NCI-H2227 treated with DMSO at 0.1 percent for 48 hours (cell line): ENCODE measurements at regions not wholly inside any gene's neighbourhood (a gene's known extent, or its start where the extent isn't known, plus 50 kb on each side); places are given as distances from the start of the nearest gene placed in this dataset.

Source experiments
- DNase-seq: peaks from one replicate; lab custom pipeline; 2025; lab: John Stamatoyannopoulos, UW

DNA sequence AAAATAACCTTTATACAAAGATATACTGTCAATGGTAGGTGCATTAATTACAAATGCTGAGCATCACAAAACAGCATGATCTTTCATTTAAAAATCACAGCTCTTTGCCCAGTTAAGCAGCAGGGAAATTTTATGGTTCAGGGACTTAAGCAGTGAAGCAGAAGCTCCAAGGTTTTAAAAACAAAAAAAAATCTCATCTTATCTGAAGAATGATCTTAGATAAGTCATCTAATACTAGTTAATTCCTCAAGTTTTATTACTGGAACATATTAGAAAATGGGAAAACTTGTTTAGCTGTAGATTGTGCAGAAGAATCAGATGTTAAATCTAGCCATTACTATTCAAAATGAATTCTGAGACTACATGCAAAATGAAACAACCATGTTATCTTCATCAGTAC is 289.9 kb downstream of the GASK1B start:
- no peak for DNase-seq

- DNase-seq = no peak
These were observed 292.1 kb downstream of the GASK1B start for GRCh38 chr4:157880761-157881160.

DNA sequence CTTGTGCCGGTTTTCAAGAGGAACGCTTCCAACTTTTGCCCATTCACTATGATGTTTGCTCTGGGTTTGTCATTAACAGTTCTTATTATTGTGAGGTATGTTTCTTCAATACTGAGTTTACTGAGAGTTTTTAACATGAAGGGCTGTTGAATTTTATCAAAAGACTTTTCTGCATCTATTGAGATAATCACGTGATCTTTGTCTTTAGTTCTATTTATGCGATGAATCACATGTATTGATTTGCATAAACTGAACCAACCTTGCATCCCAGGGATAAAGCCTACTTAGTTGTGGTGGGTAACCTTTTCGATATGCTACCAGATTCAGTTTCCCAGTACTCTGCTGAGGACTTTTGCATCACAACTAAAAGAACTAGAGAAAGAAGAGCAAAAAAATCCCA is 318.0 kb downstream of the GASK1B start:
- DNase-seq = no peak

GRCh38 chr4:157840648-157841047 is 332.2 kb downstream of the GASK1B start:
- DNase-seq = no peak

- no peak for DNase-seq
These were observed 332.8 kb downstream of the GASK1B start for GRCh38 chr4:157840034-157840433.

- DNase-seq = no peak
These were observed 334.5 kb downstream of the GASK1B start for GRCh38 chr4:157838366-157838765.

DNA sequence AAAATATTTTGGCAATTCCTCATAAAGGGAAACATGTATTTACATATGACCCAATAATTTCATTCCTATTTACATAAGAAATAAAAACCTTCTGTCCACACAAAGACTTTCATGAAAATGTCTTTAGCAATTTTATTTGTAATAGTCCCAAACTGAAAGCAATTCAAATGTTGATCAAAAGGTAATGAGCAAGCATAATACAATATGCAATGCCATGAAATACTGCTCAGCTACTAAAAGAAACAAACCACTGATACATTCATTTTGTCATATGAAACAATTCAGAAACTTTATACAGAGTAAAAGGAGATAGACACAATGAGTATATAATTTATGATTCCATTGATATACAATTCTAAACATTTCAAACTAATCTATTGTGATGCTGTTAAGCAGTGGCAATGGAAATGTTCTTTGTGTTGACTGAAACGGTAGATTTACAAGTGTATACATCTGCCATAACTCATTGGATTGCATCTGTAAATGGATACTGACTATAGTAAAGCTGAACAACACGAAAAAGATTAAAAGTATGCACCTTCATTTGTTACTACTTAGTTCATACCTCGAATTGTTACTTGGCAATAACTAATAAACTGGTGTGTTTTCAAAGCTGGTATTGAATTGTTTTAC is 335.6 kb downstream of the GASK1B start:
- no peak for DNase-seq

GRCh38 chr4:157832596-157832995 is 340.2 kb downstream of the GASK1B start:
- DNase-seq = no peak

DNA sequence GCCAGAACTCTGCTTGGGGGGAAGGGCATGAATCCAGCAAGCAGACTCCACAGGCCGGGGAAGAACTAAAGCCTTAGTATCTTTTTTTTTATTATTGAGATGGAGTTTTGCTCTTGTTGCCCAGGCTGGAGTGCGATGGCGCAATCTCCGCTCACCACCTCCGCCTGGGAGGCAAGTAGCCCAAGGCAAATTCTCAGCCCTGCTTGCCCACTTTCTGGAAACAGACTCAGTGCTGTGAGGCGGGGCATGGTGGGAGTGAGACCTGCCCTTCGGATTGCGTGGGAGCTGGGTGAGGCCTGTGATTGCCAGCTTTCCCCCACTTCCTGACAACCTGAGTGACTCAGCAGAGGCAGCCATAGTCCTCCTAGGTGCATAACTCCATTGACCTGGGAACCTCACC is 348.8 kb downstream of the GASK1B start:
- DNase-seq = no peak

GRCh38 chr4:157821814-157822213 is 351.0 kb downstream of the GASK1B start:
- DNase-seq = no peak

- DNase-seq = no peak
These were observed 352.9 kb downstream of the GASK1B start for GRCh38 chr4:157819693-157820464.

DNA sequence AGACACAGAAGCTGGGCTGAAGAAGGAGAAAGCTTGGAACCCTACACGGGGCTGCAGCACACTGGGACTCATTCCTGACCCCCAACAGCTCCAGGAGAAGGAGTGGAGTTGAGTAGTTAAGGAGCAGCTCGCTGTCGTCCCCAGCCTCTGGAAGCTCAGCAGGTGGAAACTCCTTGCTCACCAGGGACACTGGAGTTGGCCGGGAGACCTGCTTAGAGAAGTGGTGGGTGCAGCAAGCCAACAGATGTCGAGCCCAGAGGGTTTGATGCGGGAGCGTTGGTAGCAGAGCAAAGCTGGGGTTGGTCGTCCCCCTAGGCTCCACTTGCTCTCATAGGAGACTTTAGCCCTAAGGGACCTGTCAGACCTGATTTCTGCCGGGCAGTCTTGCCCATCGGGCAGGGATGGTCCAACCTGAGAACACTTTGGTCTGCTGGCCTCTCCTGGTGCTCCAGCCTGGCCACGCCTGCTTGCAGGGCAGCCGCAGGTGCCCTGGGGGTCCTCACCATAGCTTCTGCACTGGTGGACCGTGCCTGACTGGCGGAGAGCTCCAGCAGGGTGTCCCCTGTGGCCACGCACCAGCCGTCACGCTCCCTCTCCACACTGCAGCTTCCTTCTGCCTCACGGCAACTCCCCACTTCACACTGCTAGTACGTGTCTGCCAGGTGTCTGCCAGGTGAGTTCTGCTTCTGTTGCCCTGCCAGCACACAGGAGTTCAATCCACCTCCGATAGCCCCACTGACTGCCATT is 353.7 kb downstream of the GASK1B start:
- DNase-seq = no peak

DNA sequence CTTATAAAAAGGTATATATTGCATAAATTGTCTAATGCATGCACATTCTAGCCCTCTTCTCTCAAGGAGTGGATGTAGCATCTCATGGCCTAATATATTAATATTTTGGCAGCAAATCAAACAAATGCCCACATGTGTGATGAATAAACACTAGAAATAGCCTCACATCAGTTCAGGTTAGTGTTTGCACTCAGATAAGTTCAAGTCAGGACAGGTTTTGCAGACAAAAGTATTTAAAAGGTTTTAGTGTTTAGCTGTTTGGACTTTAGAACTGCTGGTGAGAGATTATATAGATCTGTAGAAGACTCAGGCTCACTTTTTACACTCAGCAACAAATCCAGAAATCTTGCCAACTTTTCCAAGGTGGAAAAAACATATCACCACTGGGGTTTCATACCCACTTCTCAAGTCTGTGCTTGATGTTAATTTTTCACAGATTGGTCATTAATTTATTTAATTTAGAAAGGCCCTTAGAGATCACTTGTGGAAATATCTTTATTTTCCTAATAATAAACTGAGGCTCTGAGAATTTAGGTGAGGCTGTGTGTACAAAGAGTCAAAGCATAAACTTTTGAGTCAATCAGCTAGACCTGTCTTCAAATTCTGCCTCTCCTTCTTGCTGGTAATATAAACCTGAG is 362.6 kb downstream of the GASK1B start:
- no peak for DNase-seq

DNA sequence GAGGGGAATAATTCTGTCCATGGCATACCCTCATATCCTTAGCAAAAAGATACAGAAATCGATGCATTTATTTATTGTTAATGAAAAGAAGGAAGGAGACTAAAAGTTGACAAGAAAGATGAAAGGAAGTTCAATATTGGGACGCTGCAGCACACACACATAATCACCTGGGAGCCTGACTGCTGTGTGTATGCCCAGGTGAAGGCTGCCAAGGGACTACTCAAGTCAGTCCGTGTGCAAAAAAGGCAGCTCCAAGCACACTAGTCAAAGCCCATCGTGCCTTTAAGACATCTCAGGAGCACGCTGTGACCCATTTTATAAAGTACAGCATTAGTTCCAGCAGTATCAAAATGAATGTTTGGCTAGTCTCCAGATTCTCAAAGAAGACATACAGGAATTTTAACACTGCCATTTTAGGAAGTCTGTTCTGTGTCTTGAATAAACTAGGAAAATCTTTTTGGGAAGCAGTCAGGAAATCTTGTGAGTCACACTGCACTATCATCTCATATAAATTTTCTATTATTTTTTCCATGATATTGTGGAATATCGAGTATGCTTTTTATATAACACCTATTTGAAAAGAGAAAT is 363.9 kb downstream of the GASK1B start:
- DNase-seq = no peak

GRCh38 chr4:157806184-157806583 is 366.6 kb downstream of the GASK1B start:
- no peak for DNase-seq

DNA sequence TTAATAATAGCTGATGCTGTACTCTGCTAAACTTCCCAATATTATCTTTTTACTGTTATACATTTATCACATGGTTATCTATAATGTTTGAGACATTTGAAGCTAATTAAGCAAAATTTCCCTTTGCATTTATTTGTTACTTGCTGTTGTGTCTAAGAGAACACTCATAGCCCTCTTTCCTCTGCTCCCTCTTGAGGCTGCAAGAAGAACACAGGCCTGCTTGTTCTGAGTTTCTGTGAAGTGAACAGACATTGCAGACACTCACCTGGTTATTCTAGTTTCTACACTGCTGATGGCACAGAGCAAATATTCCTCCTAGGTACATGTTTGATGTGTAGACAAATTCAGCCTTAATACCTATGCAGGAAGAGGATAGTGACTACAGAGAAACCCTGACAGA is 367.8 kb downstream of the GASK1B start:
- DNase-seq = no peak

GRCh38 chr4:157803845-157804521 is 368.8 kb downstream of the GASK1B start:
- no peak for DNase-seq

DNA sequence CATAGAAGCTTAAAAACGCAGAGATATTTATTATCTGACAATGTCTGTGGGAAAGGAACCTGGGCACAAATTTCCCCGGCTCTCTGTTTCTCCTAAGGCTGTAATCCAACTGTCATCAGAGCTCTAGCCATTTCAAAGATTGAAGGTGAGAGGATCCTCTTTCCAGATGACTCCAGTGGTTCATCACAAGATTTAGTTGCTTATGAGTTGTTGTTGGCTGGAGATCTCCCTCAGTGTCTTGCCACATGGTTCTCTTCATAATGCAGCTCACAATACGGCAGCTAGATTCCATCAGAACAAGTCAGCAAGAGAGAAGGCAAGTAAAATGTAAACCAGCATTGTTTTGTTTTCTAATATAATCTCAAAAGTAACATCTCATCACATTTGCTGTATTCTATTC is 369.4 kb downstream of the GASK1B start:
- DNase-seq = no peak

DNA sequence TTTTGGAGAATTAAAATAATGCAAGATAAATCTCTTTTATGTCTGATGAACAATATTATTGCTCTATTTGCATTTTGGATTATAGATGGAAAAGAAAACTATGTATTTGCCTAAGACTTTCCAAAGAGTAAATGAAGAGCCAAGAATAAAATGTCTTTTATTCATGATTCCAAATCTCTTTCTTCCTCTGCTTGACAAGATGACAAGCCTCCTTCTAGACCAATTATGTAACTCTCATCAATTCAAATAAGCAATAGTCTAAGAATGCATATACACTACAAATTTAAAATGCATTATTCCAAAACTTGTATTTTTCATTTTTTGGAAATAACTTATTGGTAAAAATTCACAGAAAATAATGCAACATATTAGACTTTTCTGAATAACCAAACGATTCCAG is 377.3 kb downstream of the GASK1B start:
- DNase-seq = no peak

DNA sequence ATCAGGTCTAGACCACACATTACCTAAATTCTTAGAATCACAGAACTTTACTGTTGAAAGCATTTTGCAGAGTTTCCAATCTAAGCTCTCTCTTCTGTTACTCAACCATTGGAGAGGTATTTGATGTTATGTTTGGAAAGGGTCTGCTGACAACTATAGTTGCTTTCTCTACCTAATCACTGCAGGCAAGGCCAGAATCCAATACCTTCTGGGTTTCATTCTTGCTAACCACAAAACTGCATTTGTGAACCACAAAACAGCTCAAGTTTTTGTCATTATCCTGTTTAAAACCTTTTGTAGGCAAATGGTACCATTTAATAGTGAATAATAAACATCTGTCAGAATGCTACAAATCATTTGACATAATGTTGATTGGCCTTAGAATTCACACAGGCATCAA is 380.1 kb downstream of the GASK1B start:
- DNase-seq = no peak

- DNase-seq = no peak
These were observed 381.6 kb downstream of the GASK1B start for GRCh38 chr4:157791236-157791635.

GRCh38 chr4:157787618-157788017 is 385.2 kb downstream of the GASK1B start:
- no peak for DNase-seq
